Fibroblast of skin of right quadriceps (primary cell): ENCODE measurements at regions not wholly inside any gene's neighbourhood (a gene's known extent, or its start where the extent isn't known, plus 50 kb on each side); places are given as distances from the start of the nearest gene placed in this dataset.
A peak's percentile ranks its signal among the peaks of the same experiment; 100 is the strongest.
"Not testable (repeated sequence)": the region's sequence is repeated elsewhere in the genome, so short reads cannot be mapped to it uniquely, and the experiment has no call there.

Source experiments
- DNase-seq: peaks from one replicate; pipeline ENCODE4 v3.0.0-alpha.2; 2013

DNA sequence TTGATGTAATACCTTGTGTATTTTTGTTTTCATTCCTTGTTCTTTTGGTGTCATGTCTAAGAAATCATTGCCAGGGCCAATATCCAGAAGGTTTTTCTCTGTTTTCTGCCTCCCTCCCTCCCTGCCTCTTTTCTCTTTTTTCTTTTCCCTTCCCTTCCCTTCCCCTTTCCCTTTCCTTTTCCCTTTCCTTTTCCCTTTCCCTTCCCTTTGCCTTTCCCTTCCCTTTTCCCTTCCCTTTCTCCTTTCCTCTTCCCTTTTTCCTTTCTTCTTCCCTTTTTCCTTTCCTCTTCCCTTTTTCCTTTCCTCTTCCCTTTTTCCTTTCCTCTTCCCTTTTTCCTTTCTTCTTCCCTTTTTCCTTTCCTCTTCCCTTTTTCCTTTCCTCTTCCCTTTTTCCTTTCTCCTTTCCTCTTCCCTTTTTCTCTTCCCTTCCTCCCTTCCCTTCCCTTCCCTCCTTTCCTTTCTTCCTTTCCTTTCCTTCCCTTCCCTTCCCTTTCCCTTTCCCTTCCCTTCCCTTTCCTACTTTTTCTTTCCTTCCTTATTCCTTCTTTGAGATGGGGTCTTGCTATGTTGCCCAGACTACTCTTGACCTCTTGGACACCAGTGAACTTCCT lies 646.1 kb downstream of the RAPGEF2 start:
- no peak for DNase-seq

DNA sequence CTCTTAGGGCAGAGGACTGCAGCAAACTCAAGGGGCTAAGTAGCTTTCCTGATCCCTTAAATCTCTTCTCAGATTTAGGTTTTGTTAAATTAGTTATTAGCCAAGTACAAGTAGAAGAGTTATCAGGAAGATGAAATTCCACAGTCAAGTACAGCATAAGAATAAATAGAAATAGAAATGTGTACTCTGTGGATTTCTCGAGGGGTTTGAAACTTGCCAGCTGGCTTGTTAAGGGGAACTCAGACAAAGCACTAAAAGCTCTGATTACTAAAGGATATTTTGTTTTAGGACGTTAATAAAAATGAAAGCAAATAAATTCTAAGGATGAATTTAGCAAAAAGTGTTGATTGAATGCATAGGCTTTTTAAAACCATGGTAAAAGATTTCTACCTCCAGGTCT lies 654.6 kb downstream of the RAPGEF2 start:
- no peak for DNase-seq

DNA sequence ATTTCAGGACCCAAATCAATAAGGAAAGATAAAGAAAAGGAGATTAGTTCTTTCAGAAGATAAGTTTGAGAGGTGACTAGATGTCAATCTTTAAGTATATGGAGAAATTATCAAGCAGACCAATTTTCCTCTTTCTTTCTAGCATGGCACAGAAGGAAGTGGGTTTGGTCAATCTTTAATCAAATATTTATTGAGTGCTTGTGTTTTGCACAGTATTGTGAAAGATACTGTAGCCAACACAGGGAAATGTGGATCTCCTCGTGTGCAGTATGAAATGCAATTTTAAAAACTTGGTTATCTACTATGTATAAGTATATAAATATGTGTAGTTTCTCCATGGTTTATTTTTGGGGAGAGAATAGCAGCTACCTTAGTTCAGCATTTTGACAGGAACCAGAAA lies 655.2 kb downstream of the RAPGEF2 start:
- DNase-seq, result no peak

DNA sequence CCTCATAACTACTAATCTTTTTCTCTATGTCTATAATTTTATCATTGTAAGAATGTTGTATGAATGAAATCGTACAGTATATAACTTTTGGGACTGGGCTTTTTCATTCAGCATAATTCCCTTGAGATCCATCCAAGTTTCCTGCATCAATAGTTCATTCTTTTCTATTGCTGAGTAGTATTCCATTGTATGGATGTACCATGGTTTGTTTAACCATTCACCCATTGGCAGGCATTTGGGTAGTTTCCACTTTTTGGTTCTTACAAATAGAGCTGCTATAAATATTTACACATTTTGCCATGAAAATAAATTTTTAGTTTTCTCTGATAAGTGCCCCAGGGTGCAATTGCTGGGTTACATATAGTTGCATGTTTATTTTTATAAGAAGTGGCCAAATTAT lies 659.8 kb downstream of the RAPGEF2 start:
- DNase-seq, result no peak

DNA sequence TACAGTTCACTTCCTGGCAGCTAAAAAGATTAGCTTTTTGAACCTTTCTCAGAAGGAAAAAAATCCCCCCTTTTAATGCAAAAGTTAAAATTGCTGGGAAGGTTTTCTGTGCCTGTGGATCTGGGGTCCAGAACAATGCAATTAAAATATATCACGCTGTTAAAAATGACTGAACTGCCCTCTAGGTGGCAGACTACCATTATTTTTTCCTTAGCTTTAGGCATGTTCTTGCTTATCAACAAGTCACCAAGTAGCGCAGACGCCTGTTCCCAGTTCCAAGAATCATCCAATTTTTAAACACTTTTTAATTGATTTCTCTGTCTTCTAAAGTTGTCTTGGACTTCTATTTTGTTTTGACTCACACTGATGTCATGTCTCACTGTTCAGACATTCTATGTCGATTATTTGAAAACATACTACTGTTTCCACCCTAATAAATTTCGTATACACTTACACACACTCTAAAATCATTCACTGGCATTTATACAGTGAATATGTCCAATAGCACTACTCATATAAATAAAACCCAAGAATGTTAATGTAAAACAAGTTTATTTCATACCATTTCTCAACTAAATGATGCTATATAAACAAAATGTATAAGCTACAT lies 661.6 kb downstream of the RAPGEF2 start:
- DNase-seq, result peak; percentile 73

DNA sequence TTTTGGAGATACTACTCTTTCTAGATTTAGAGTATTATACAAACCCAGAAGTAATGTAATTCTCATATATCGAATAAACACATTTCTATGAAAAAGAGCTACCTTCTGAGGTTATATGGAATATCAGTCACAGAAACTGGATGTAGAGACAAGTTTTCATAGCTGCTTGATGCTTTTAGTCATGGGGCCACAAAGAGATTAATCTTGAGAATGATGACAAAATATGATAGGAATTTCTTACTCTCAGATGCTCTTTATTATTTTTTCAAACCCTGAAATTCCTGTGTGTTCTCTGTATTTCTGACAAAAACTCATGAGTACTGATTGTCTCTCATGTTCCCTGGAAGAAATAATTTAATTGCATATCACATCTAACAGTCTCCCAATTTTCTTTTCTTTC lies 662.5 kb downstream of the RAPGEF2 start:
- peak; percentile 70 for DNase-seq

DNA sequence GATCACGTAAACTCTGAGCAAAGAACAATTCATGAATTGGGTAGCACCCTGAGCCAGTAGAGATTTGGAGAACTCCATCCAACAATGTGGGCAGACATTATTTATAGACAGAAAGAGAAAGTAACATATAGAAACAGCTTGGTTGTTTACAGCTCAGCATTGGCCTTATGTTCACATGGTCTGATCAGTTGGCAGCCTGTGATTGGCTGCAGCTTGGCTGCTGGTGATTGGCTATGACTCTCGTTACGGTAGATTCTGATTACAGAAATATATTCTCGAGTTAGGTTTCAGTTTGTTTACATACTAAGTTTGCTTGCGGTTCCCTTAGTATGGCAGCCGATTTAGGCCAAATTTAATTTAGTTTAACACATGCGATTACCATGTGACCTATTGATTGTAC lies 663.4 kb downstream of the RAPGEF2 start:
- no peak for DNase-seq

DNA sequence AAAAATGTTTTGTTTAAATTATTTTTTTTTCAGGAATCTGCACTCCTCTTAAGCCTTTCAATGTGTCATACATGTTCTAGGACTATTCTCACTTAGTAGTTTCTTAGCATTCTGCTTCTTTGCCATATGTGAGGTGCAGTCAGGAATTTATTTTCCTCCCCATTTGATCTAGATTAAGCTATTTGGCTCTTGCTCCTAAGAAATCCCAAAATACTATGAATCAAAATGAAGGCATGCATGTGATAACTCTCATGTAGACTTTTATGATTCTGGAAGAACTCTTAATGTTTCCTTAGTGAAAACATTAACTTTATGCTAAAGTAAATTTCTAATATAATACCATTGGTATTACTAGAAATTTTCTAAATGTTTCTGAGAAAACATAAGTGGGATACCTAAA lies 664.5 kb downstream of the RAPGEF2 start:
- peak; percentile 42 for DNase-seq

DNA sequence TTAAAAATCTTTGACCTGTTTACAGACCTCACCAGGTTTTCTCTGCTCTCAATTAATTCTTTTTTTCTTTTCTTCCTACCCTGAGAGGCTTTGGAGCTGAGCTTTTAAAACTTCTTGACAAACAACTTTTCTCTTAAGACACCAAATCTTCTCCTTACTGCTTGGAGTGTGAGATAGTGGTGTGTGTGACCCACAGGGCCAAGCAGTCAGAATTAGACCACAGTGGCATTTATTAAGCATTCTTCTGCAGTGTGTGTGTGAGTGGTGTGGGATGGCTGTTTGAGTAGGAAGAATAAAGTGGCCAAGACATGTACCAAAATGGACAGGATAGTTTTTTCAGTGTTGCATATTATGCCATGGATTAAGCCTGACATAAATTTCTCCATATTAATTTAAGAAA lies 665.1 kb downstream of the RAPGEF2 start:
- peak; percentile 63 for DNase-seq

DNA sequence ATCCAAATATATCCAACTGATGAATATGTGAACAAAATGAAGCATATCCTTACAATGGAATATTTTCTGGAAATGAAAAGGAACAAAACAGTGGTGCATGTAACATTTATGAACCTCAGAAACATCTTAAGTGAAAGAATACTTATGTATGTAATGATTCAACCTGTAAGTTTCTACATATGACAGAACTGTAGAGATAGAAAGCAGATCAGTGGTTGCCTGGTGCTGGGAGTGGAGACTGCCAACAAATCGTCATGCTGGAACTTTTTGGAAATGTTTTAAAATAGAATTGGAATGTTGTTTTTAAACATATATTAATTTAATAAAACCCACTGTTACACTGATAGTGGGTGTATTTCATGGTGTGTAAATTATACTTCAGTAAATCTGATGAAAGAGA lies 667.5 kb downstream of the RAPGEF2 start:
- no peak for DNase-seq

DNA sequence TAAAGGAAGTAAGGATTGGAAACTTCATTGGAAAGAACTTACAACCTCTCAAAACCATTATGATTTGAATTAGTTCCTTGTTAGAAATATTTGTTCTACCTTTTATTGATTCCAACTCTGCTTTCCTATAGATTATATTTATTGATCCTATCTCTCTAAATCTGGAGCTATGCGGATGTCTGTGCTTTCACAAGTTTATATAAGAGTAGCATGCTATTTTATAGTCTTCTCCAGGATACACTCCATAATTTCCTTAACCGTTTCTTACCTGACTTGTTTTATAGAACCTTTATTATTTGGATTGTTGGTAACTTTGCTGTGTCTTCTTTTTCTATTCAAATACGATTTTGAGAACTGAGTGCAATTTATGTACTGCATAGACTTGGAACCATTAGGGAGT lies 668.1 kb downstream of the RAPGEF2 start:
- DNase-seq, result no peak

DNA sequence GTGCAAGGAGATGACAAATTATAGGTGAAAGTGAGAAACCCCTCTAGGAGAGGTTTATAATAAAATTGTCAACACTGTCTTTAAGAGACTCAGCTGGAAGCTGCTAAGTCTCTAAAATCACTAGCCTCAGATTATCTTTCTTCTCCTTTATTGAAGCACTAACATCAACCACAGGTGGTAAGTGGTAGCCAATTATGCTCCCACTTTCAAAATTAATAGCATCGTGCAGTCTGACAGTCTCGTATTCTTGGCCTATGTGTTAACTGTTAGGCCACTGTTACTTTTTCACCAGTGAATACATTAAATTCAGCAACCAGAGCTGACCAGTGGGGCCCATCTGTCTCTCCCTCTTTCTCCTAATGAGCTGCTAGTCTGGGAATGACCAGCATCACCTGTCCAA lies 674.1 kb downstream of the RAPGEF2 start:
- no peak for DNase-seq

DNA sequence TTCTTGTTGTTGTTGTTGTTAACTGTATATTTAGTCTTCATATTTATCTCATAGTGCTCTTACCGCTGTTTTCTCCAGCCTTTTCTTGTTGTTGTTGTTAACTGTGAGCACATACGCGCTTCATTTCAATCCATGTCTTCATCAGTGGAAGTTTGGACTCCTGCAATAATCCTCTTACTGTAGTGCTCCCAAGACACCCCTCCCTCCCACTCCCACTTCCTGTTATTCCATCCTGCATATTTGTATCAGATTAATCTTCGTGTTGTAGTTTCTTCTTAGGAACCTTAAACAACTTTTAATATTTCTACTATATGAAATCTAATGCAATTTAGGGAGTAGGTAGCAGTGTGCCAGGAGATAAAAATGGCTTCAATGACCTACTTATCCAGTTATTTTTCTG lies 674.8 kb downstream of the RAPGEF2 start:
- DNase-seq, result no peak

DNA sequence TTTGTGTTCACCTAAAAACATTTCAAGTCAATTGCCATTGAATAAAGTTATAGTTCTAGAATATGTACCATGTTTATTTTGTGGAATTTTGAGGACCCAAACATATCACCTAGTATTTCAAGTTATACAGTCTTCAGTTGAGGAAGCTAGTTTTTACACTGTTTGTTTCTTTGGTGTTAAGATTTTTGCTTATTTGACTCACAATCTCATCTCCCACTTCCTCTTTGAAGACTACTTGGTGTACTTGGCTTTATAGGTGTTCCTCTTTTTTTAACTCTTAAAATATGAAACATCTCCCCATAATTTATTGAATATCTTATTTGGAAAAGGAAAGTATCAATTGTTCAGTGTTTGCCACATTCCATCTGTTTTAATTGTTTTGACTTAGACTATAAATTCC lies 675.4 kb downstream of the RAPGEF2 start:
- no peak for DNase-seq

DNA sequence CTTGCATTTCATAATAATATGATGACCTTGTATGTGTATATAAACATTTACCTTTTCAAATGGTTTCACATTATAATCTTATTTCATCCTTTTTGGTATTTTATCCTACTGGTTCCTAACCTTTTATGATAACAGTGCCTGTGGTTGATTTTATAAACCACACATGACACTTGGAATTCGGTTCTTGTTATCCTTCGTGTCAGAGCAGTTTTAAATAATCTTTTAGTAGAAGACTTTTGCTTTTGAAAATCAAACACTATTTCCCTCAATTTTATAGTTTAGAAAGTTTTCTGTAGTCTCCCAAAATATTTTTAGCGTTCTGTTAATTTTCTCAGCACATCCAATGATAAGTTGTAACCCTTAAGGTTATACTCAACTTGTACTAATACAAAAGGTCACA lies 676.8 kb downstream of the RAPGEF2 start:
- DNase-seq, result no peak

DNA sequence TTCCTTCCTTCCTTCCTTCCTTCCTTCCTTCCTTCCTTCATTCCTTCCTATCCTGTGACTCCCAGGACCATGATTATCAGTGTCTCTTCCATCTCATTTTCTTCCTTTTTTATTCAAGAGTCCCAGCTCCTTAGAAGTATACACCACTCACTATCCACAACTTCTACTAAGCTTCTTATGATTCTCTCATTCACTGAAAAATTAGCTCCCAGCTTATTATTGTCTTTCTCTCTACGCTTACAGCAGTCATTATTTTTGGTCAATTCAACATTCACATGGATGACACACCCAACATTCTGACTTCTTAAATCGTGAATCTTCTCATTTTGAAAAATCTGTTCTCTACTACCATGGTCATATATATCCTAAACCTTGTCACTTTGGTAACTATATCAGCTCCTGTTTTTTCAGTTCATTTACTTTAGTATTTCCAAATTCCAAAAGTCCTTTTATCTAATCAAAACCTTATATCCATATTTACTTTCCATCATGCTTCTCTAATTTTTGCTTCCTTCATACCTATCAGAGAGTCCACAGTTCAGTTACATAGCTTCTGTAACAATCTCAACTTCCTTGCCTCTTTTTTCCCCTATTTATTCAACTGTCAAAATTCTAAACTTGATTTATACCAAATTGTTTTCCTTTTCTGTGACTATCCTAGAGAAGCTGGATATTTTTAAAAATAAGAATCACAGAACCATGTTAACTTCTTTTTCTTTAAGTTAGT lies 677.5 kb downstream of the RAPGEF2 start:
- DNase-seq, result no peak

DNA sequence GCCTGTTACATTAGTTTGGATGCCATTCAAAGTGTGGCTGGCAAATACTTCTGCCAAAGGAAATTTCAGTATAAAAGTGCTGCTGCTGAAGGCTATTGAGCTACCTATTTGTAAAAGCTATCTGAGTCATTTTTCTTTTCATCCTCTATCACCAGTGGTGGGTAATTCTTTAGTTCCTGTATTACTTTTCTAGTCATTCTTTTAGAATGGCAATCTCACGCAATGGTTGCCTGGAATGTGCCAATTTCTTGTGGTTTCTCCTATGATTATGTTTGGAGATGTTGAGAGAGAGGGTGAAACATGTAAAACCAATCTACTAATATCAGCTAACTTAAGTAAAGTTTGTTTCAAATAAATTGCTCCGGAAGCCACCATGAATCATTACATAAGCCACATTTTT lies 685.0 kb downstream of the RAPGEF2 start:
- peak; percentile 10 for DNase-seq

DNA sequence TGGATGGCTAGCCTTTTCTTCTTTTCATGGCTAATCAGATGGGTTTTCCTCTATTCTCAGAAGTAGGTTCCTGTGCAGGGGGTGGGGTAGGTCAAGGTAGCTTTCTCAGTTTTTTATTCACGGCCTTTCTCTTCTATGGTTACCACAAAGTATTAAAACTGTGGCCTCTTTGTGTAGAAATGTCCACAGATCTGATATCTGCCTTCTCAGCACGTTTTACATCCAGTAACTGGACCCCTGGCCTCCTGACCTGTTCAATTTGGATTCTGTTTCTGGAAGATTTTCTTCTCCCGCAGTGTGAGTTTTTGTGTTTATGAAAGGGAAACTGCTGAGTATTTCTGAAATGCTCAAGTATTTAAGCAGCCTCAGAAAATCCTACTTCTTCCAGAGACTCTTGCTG lies 688.5 kb downstream of the RAPGEF2 start:
- no peak for DNase-seq

DNA sequence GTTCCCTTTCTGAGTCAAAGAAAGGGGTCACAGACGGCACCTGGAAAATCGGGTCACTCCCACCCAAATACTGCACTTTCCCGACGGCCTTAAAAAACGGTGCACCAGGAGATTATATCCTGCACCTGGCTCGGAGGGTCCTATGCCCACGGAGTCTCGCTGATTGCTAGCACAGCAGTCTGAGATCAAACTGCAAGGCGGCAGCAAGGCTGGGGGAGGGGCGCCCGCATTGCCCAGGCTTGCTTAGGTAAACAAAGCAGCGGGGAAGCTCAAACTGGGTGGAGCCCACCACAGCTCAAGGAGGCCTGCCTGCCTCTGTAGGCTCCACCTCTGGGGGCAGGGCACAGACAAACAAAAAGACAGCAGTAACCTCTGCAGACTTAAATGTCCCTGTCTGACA lies 701.7 kb downstream of the RAPGEF2 start:
- not testable (repeated sequence) for DNase-seq

DNA sequence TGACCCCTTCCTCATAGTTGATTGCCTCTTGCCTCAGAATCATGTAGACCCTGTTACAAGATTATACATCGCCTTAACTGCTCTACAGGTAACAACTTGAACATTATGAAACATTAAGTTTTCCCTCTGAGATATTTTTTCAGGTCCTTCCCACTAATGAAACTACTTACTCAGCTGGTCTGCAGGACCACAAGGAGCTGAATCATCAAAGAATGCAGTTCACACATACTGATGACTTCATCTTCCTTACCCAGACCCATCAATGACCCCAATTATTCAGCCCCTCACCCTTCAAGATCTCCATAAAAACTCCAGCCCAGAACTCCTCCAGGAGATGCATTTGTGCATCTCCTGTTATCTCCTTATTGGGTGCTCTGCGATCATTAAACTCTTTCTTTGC lies 720.9 kb downstream of the RAPGEF2 start:
- DNase-seq, result peak; percentile 45

DNA sequence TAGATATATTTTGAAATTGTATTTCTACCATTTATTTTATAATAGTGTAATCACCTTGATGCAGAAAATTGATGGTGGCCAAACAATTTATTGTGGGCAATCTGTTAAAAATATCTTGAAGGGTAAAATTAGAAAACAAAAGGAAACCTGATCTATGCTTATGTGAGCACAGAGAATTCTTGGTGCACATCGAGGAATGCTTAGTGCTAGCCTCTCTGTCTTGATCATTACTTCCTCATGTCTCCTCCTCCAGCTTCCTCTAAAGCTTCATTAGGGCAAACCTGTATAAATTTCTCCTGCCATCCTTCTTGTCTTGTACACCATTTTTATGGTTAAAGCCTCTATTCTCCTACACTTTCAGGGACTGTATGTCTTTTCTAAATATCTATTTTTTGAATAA lies 725.8 kb downstream of the RAPGEF2 start:
- no peak for DNase-seq

DNA sequence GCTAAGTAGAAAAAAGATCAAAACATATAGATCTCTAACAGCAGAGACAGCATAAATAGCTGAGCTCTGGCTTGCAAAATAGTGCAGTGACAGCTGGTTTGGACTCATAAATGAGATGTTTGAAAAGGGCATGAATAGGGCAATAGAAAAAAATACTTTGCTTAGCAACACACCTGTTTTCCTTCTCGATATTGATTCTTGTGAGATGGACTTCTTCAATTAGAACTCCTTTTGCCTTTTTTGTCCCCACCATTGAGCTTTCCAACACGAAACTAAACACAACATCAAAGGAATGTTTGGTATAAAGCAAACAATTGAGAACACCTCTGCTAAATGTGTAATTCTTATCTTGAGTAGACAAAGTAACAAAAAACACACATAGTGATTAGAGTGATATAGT lies 726.3 kb downstream of the RAPGEF2 start:
- no peak for DNase-seq

DNA sequence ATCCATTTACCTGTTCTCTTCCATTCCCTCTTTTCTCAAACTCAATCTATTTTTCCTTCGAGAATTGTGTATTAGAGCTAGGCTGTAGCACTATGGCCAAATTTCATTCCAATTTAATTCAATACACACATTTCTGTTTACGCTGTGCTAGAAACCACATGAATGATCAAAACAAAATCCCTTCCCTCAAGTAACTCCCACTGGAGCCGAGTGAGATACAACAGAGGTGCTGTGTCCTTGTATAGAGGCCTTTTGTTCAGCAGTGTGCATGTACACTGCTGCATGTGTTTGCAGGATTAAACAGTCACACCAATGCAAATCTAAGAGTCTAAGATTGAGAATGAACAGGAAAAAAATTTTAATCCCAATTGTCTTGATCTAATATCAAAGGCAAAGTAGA lies 734.2 kb downstream of the RAPGEF2 start:
- DNase-seq, result no peak

DNA sequence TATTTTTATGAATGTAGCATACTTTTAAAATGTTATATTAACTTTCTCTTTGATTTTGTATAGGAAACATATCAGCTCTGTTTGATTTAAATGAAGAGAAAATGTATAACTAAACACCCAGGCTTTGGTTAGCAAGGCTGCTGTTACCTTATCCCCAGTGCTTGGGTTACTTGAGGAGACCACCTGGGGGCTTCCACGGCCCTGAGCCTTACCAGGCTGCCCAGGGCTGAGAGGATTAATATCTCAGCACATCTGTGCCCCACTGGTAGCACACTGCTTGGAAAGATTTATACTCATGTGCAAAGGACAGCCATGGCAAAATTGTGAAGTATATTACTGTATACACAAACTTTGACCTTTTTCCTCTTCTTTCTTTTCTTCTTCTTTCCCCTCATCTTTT lies 752.9 kb downstream of the RAPGEF2 start:
- DNase-seq, result no peak

DNA sequence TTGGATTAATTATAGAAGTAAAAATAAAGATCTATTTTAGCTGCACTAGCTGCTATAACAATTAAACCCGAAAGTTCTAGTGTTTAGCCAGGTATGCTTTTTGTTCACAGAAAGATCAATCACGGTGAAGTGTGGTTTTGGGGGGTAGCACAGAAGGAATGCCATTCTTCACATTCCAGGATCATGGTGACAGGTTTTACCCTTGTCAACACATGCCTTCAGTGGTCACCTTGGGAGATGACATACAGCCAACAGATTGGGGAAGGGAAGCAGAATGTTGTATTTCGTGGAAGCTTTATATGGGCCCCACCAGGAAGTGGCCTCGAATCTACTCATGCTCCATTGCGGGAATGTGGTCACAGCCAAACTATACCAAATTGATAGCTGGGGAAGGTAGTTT lies 753.6 kb downstream of the RAPGEF2 start:
- peak; percentile 2 for DNase-seq
